ENCODE measurements at regions not wholly inside any gene's neighbourhood (a gene's known extent, or its start where the extent isn't known, plus 50 kb on each side); places are given as distances from the start of the nearest gene placed in this dataset.
A peak's percentile ranks its signal among the peaks of the same experiment; 100 is the strongest.

GRCh38 chr3:159789742-159790635 lies 198.6 kb upstream of the IL12A start:
- Histone ChIP-seq H3K9me3 (ENCODE audit: control insufficient read depth, low read depth, low read length) (no peaks in the 10 kb centered on the region), H3K4me1 (ENCODE audit: control insufficient read depth, extremely low read depth, insufficient read depth, low read length) (peaks cover 51% of the 10 kb centered on the region), H3K27me3 (ENCODE audit: control insufficient read depth, extremely low read depth, insufficient read depth, low read length) (no peaks in the 10 kb centered on the region), H4K20me1 (ENCODE audit: control insufficient read depth, extremely low read depth, insufficient read depth, low read length) (no peaks in the 10 kb centered on the region), H3K4me3 (ENCODE audit: control insufficient read depth in 2 of 3, extremely low read depth in 1 of 3, insufficient read depth in 2 of 3, low read depth in 1 of 3, low read length in 3 of 3) (no peak overlapping the region), H2AFZ (ENCODE audit: control insufficient read depth, low read length) (no peak overlapping the region), H3K9ac (ENCODE audit: control insufficient read depth, extremely low read depth, insufficient read depth, low read length) (peak overlapping the region; percentile 36), H3K36me3 (ENCODE audit: control insufficient read depth in 2 of 2, extremely low read depth in 1 of 2, insufficient read depth in 2 of 2, low read length in 2 of 2) (peaks cover 2 to 4% of the 10 kb centered on the region in 2 experiments), H3K9me1 (ENCODE audit: control insufficient read depth, extremely low read depth, insufficient read depth, low read length) (no peaks in the 10 kb centered on the region), H3K79me2 (ENCODE audit: control insufficient read depth, insufficient read depth, low read length) (peaks cover 86% of the 10 kb centered on the region), H3K4me2 (ENCODE audit: control insufficient read depth, extremely low read depth, insufficient read depth, low read depth, low read length) (peak overlapping the region; percentile 79), H3K27ac (ENCODE audit: control insufficient read depth, insufficient read depth, low read length) (peak overlapping the region; percentile 96)
- dilution Hi-C loops (cut with MboI; ENCODE audit: extremely low pct_ligation_motif_present, low sequenced_read_pairs), result no loop called here
- TF ChIP-seq EZH2 (IDR thresholded peaks at IDR 0.05; ENCODE audit: low read length), result no peak
- no peak for DNase-seq (ENCODE audit: low read depth, low spot score)
- FAIRE-seq, result no peak

GRCh38 chr3:159791336-159791735 lies 197.3 kb upstream of the IL12A start:
- TF ChIP-seq CTCF (optimal IDR thresholded peaks at IDR 0.05 in 1 of 3, IDR thresholded peaks at IDR 0.05 in 1 of 3, conservative IDR thresholded peaks at IDR 0.05 in 1 of 3; ENCODE audit: extremely low read depth in 1 of 3, insufficient read depth in 2 of 3, low read length in 3 of 3), result no peak
- no peak for TF ChIP-seq EZH2 (IDR thresholded peaks at IDR 0.05; ENCODE audit: low read length)
- H3K36me3 ChIP-seq (ENCODE audit: control insufficient read depth in 2 of 2, extremely low read depth in 1 of 2, insufficient read depth in 2 of 2, low read length in 2 of 2), result peaks cover 2 to 4% of the 10 kb centered on the region in 2 experiments
- H3K9me3 ChIP-seq (ENCODE audit: control insufficient read depth, low read depth, low read length), result no peaks in the 10 kb centered on the region
- H4K20me1 ChIP-seq (ENCODE audit: control insufficient read depth, extremely low read depth, insufficient read depth, low read length), result no peaks in the 10 kb centered on the region
- dilution Hi-C loops (cut with MboI; ENCODE audit: extremely low pct_ligation_motif_present, low sequenced_read_pairs), result no loop called here
- no peak overlapping the region for H3K27ac ChIP-seq (ENCODE audit: control insufficient read depth, insufficient read depth, low read length)
- H3K4me2 ChIP-seq (ENCODE audit: control insufficient read depth, extremely low read depth, insufficient read depth, low read depth, low read length), result no peak overlapping the region
- no peak for DNase-seq (ENCODE audit: low read depth, low spot score)
- peaks cover 90% of the 10 kb centered on the region for H3K79me2 ChIP-seq (ENCODE audit: control insufficient read depth, insufficient read depth, low read length)
- H2AFZ ChIP-seq (ENCODE audit: control insufficient read depth, low read length), result no peak overlapping the region
- no peak overlapping the region for H3K9ac ChIP-seq (ENCODE audit: control insufficient read depth, extremely low read depth, insufficient read depth, low read length)
- H3K4me3 ChIP-seq (ENCODE audit: control insufficient read depth in 2 of 3, extremely low read depth in 1 of 3, insufficient read depth in 2 of 3, low read depth in 1 of 3, low read length in 3 of 3), result no peak overlapping the region
- no peaks in the 10 kb centered on the region for H3K9me1 ChIP-seq (ENCODE audit: control insufficient read depth, extremely low read depth, insufficient read depth, low read length)
- H3K4me1 ChIP-seq (ENCODE audit: control insufficient read depth, extremely low read depth, insufficient read depth, low read length), result peaks cover 42% of the 10 kb centered on the region
- no peaks in the 10 kb centered on the region for H3K27me3 ChIP-seq (ENCODE audit: control insufficient read depth, extremely low read depth, insufficient read depth, low read length)
- FAIRE-seq, result no peak
